ENCODE measurements at regions not wholly inside any gene's neighbourhood (a gene's known extent, or its start where the extent isn't known, plus 50 kb on each side); places are given as distances from the start of the nearest gene placed in this dataset.
"Not testable (repeated sequence)": the region's sequence is repeated elsewhere in the genome, so short reads cannot be mapped to it uniquely, and the experiment has no call there.

GRCh38 chr1:199245946-199246345 lies 607.1 kb downstream of the PTPRC start:
- no peak for DNase-seq

- no peak for DNase-seq
These were observed 607.9 kb downstream of the PTPRC start for GRCh38 chr1:199246716-199247115.

- no peak for DNase-seq
These were observed 609.1 kb downstream of the PTPRC start for GRCh38 chr1:199247891-199248290.

GRCh38 chr1:199254040-199254439 lies 615.2 kb downstream of the PTPRC start:
- not testable (repeated sequence) for DNase-seq

GRCh38 chr1:199261328-199261727 lies 622.5 kb downstream of the PTPRC start:
- no peak for DNase-seq

GRCh38 chr1:199264283-199264682 lies 625.4 kb downstream of the PTPRC start:
- no peak for DNase-seq

- no peak for DNase-seq
These were observed 626.1 kb downstream of the PTPRC start for GRCh38 chr1:199264911-199265310.

GRCh38 chr1:199265319-199265718 lies 626.5 kb downstream of the PTPRC start:
- DNase-seq, result no peak

- no peak for DNase-seq
These were observed 630.4 kb downstream of the PTPRC start for GRCh38 chr1:199269241-199269640.

- DNase-seq, result no peak
These were observed 633.3 kb downstream of the PTPRC start for GRCh38 chr1:199272139-199272544.

GRCh38 chr1:199272628-199273086 lies 633.8 kb downstream of the PTPRC start:
- DNase-seq, result no peak

GRCh38 chr1:199273837-199274379 lies 635.1 kb downstream of the PTPRC start:
- DNase-seq, result no peak

GRCh38 chr1:199279067-199279466 lies 640.2 kb downstream of the PTPRC start:
- DNase-seq, result no peak

- no peak for DNase-seq
These were observed 641.2 kb downstream of the PTPRC start for GRCh38 chr1:199279872-199280645.

GRCh38 chr1:199282751-199283305 lies 644.0 kb downstream of the PTPRC start:
- DNase-seq, result no peak

GRCh38 chr1:199283794-199284193 lies 645.0 kb downstream of the PTPRC start:
- no peak for DNase-seq

- no peak for DNase-seq
These were observed 648.4 kb downstream of the PTPRC start for GRCh38 chr1:199287206-199287605.

- DNase-seq, result no peak
These were observed 648.8 kb downstream of the PTPRC start for GRCh38 chr1:199287647-199288046.

GRCh38 chr1:199290186-199290585 lies 651.3 kb downstream of the PTPRC start:
- DNase-seq, result no peak

- no peak for DNase-seq
These were observed 652.3 kb downstream of the PTPRC start for GRCh38 chr1:199291022-199291740.

GRCh38 chr1:199292896-199293295 lies 654.1 kb downstream of the PTPRC start:
- DNase-seq, result no peak

- DNase-seq, result no peak
These were observed 656.3 kb downstream of the PTPRC start for GRCh38 chr1:199295107-199295506.

GRCh38 chr1:199297174-199297573 lies 658.3 kb downstream of the PTPRC start:
- DNase-seq, result no peak

GRCh38 chr1:199297887-199298286 lies 659.0 kb downstream of the PTPRC start:
- DNase-seq, result no peak

Data from midbrain (tissue), 1 donor.